ENCODE measurements at regions not wholly inside any gene's neighbourhood (a gene's known extent, or its start where the extent isn't known, plus 50 kb on each side); places are given as distances from the start of the nearest gene placed in this dataset.

DNA sequence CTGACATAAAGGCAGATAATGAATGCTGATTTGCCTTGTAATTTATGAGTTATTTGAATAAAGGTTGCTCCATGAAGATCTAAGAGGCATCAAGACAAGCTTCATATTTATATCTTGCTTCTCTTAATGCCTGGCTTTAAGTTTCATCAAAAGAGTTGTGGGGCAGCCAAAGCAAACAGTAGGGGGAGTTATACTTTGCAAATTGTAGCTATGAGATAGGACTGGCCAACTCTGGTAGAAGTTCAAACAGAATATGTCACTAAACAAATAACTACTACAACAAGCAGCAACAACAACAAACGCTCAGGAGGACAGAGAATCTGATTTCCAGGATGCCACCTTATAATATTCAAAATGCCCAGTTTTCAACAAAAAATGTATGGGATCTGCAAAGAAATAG lies 69.1 kb upstream of the PLAC1 start:
- Mint-ChIP-seq H3K4me1 (peaks cover 17% of the 10 kb centered on the region), H3K4me3 (no peak overlapping the region), H3K27me3 (ENCODE audit: low read depth) (no peaks in the 10 kb centered on the region), H3K27ac (no peak overlapping the region), H3K36me3 (peaks cover under 1% of the 10 kb centered on the region), H3K9me3 (peaks cover 29% of the 10 kb centered on the region)
- TF ChIP-seq, protein P1, sequence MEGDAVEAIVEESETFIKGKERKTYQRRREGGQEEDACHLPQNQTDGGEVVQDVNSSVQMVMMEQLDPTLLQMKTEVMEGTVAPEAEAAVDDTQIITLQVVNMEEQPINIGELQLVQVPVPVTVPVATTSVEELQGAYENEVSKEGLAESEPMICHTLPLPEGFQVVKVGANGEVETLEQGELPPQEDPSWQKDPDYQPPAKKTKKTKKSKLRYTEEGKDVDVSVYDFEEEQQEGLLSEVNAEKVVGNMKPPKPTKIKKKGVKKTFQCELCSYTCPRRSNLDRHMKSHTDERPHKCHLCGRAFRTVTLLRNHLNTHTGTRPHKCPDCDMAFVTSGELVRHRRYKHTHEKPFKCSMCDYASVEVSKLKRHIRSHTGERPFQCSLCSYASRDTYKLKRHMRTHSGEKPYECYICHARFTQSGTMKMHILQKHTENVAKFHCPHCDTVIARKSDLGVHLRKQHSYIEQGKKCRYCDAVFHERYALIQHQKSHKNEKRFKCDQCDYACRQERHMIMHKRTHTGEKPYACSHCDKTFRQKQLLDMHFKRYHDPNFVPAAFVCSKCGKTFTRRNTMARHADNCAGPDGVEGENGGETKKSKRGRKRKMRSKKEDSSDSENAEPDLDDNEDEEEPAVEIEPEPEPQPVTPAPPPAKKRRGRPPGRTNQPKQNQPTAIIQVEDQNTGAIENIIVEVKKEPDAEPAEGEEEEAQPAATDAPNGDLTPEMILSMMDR (IDR thresholded peaks at IDR 0.05; ENCODE audit: unreplicated experiment), result no peak
- no peak for DNase-seq (ENCODE audit: low spot score in 2 of 2, unreplicated experiment in 2 of 2)

DNA sequence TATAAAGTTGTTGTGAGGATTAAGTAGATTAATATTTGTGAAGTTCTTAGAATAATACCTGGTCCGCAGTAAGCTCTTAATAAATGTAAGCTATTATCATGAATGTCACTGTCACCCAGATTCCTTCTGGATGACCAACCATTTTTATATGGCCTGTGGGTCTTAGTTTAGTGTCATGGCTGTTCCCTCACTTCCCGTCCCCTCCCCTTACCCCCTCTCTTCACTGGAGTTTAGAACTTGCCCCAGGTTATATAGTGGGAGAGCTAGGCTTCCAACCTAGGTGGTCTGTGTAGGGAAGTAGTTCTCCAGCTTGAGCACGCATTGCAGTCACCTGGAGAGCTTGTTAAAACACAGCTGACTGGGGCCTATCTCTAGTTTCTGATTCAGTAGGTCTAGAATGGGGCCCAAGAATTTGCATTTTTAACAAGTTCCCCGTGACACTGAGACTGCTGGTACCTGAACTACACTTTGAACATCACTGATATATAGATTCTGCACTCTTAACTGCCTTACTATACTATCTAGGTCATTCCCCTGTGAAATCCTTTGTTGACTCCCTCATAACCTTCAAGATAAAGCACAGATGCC lies 66.9 kb upstream of the PLAC1 start:
- no peaks in the 10 kb centered on the region for H3K27me3 Mint-ChIP-seq (ENCODE audit: low read depth)
- TF ChIP-seq, protein P1 (IDR thresholded peaks at IDR 0.05; ENCODE audit: unreplicated experiment), result no peak
- peaks cover 3% of the 10 kb centered on the region for H3K36me3 Mint-ChIP-seq
- peaks cover 8% of the 10 kb centered on the region for H3K4me1 Mint-ChIP-seq
- no peak overlapping the region for H3K4me3 Mint-ChIP-seq
- no peak for DNase-seq (ENCODE audit: low spot score in 2 of 2, unreplicated experiment in 2 of 2)
- H3K9me3 Mint-ChIP-seq, result peaks cover 40% of the 10 kb centered on the region
- H3K27ac Mint-ChIP-seq, result no peak overlapping the region

DNA sequence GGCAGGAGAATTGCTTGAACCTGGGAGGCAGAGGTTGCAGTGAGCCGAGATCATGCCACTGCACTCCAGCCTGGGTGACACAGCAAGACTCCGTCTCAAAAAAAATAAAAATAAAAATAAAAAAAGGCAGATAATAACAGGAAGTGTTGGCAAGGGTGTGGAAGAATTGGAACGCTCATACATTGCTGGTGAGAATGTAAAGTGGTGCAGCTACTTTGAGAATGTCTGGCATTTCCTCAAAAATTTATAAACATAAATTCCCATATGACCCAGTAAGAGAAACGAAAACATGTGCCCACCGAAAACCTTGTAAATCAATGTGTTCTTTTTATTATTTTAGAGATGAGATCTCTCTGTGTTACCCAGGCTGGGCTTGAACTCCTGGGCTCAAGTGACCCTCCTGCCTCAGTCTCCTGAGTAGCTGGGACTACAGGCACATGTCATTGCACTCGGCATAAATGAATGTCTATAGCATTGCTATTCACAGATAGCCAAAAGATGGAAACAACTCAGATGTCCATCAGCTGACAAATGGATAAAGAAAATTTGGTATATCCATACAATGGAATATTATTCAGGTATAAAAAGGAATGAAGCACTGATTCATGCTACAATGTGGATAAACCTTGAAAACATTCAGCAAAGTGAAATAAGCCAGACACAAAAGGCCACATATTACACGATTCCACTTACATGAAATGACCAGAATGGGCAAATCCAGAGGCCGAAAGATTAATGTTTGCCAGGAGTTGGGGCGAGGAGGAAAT lies 63.7 kb upstream of the PLAC1 start:
- TF ChIP-seq, protein P1 (IDR thresholded peaks at IDR 0.05; ENCODE audit: unreplicated experiment), result no peak
- Mint-ChIP-seq H3K27ac (no peak overlapping the region), H3K27me3 (ENCODE audit: low read depth) (no peaks in the 10 kb centered on the region), H3K36me3 (peaks cover 5% of the 10 kb centered on the region), H3K9me3 (peaks cover 32% of the 10 kb centered on the region), H3K4me3 (no peak overlapping the region), H3K4me1 (peaks cover 12% of the 10 kb centered on the region)
- DNase-seq (ENCODE audit: low spot score in 2 of 2, unreplicated experiment in 2 of 2), result no peak

DNA sequence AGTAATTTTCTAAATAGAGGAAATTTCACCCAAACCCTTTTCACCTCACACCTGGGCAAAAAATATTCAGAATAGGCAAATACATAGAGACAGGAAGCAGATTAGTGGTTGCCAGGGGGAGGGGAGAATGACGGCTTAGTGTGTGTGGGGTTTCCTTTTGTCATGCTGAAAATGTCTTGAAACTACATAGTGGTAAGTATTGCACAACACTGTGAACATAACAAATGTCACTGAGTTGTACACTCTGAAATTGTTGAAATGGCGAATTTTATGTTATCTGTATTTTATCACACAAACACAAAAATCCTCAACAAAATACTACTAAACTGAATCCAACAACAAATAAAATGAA lies 60.7 kb upstream of the PLAC1 start:
- H3K4me3 Mint-ChIP-seq, result no peak overlapping the region
- peaks cover 22% of the 10 kb centered on the region for H3K4me1 Mint-ChIP-seq
- no peak for DNase-seq (ENCODE audit: low spot score in 2 of 2, unreplicated experiment in 2 of 2)
- no peaks in the 10 kb centered on the region for H3K27me3 Mint-ChIP-seq (ENCODE audit: low read depth)
- H3K27ac Mint-ChIP-seq, result no peak overlapping the region
- peaks cover 40% of the 10 kb centered on the region for H3K9me3 Mint-ChIP-seq
- H3K36me3 Mint-ChIP-seq, result peaks cover 5% of the 10 kb centered on the region
- TF ChIP-seq, protein P1 (IDR thresholded peaks at IDR 0.05; ENCODE audit: unreplicated experiment), result no peak

DNA sequence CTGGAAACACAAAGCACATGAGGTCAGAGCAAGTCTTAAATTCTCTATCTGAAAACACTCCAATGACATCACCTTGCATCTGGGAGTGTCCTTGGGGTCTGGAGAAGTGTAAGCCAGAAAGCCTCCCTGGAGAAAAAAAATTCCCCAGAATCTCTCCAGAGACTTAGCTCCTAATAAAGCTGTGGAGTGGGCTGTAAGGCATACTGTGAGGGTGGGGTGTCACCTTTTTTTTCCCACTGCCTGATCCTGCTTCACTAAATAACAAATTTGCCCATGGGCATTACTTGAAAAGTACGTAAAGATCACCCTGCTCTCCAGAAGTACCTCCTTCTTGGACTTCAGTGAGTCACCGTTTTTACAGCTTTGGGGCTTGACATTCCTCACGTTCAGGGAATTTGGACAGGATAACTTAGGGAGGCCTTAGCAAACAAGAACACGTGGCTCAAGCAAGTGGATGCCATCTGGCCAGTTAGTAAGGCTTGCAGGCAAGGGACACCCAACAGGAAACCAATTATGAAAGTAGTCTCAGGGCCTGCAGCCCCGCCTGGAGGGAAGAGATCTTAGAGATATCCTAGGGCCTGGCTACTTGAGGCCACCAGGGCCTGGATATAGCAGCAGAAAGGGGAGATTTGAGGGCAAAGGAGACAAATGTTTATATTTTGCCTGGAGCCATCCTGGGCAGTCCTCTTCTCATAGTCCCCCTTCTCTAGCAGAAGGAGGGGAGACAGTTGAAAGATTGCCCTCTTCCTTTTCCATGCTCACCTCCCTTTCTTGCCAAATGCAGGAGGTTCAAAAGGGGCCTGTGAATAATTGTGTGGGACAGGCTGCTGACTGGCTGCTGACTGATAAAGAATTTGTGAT lies 60.1 kb upstream of the PLAC1 start:
- peaks cover 22% of the 10 kb centered on the region for H3K4me1 Mint-ChIP-seq

More for the DNA sequence above, 60.1 kb upstream of the PLAC1 start:
- TF ChIP-seq, protein P1 (IDR thresholded peaks at IDR 0.05; ENCODE audit: unreplicated experiment), result no peak
- H3K9me3 Mint-ChIP-seq, result peaks cover 42% of the 10 kb centered on the region
- no peak for DNase-seq (ENCODE audit: low spot score in 2 of 2, unreplicated experiment in 2 of 2)
- H3K27ac Mint-ChIP-seq, result peak overlapping the region; percentile 61
- H3K4me3 Mint-ChIP-seq, result no peak overlapping the region
- H3K36me3 Mint-ChIP-seq, result peaks cover 5% of the 10 kb centered on the region
- no peaks in the 10 kb centered on the region for H3K27me3 Mint-ChIP-seq (ENCODE audit: low read depth)
